NOMO-1 (cell line): ENCODE measurements at regions not wholly inside any gene's neighbourhood (a gene's known extent, or its start where the extent isn't known, plus 50 kb on each side); places are given as distances from the start of the nearest gene placed in this dataset.
"Not testable (repeated sequence)": the region's sequence is repeated elsewhere in the genome, so short reads cannot be mapped to it uniquely, and the experiment has no call there.

Experiments
- DNase-seq, 2 experiments: peaks; one replicate each; lab custom pipeline; 2025; ENCODE audit not compliant: unreplicated experiment in 2 of 2; lab: John Stamatoyannopoulos, UW

DNA sequence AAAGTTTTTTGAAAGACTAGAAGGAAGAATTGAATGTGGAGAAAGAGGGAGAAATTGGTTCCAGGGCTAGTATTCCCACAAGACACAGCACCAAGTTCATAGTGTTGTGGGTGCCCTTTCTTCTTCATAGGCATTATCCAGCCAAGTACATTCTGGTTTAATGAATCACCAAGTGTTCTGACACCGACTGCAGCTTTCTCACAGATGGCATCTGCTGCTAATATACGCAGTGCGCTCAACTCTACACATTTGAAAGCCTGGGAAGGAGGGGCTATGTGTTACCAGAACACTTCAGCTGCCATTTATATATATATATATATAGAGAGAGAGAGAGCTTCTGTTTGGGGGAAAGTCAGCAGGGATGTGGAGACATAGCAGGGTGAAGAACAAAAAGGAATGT lies 1168.4 kb downstream of the GATA3 start:
- no peak for DNase-seq

DNA sequence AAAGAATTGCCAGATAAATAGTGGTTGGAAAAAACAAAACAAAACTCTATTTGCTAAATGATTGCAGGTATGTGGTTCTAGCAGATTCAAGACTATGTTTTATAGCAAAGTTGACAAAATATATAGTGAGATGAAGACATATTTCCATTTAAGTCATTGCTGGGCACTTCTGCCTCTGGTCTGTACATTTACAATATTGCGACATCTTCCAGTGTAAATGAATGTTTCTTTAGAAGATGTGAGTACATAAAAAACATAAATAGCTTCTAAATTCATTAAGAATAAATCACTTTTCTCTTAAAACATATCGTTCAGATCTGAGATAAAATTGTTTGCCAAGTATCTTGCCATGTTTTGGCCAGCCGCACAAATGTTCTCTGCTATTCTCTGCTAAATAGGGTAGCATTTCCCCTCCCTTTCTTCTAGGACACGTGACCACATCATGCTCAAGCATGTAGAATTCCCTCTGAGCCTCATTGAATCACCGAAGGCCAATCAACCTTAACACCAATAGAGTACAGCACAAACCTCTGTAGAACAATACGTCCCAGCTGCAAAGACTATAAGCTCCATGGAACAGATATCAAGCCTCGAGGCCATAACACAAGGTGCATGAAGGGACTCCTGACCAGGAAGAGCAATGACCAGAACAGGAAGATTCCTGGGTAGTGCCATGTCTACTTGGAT lies 1173.3 kb downstream of the GATA3 start:
- no peak for DNase-seq

DNA sequence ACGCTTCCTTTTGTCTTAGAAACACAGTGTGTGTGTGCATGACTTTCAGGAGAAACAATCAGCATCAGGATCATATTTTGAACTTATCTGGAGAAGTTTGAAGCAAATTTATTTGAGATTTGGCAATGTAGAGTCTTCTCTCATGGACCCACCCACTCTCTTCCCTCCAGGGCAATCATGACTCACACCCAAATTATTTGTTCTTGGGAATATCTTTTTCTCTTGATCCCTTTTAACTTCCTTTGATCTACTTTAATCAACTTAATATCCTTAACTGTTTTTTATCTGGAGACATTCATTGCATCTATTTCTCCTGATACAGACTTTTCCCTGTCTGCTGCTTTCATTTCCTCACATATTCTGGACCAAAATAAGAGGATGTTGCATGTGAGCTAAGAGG lies 1174.3 kb downstream of the GATA3 start:
- no peak for DNase-seq

DNA sequence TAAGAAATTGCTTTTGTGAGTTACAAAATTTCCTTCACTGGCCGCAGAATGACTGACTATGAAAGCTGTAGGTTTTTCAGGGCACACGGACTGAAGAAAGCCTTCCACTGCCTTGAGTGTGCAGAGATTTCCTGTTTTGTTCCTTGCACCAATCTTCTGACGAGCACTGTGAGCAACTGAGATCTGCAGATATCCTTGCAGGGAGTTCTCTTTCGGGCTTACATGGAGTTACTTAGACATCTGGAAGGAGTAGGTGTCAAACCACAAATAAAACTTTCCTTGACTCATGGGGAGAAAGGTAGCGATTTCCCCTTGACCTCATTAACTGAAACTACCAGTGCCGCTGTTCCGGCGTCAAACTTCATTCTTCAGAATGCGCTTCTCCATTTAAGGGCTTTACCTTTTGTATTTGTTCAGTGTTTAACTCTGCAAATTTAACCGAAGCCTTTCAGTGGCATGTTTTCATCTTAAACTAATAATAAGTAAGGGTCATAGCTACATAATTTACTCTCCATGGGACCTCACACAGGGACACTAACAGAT lies 1175.3 kb downstream of the GATA3 start:
- no peak for DNase-seq

DNA sequence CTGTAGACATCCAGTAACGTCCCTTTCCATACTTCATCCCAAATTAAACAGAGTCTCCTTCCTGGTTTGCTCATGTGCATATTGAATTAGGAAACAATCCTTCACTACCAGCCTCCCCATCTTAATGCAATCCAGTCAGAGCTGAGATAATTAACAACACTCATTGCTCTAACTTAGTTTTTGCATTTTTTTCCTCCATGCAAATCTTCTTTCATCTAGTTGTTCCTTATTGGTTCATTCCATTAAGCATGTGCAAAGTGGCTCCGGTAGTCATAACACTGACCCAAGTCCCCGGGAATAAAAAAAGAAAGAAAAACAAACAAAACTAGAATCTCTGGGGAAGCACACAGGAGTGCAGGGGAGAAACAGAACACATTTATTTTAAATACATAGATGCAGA lies 1176.1 kb downstream of the GATA3 start:
- DNase-seq, result no peak

DNA sequence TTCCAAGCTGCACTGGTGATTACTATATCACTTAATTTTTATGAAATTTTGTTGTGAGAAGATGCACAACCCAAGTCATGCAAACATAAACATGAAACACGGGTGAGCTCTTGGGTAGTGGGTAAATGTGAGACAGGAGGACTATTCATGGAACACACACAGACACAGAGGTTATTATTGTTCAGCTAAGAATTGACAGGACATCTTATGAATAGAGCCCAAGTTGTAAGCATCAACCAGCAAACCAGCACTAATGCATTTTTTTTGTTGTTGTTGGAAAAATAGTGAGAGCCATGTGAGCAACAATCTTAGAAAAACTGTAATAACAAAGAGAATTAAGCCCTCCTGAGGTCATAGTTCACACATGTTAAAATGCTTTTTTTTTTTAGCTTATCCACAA lies 1179.7 kb downstream of the GATA3 start:
- no peak for DNase-seq

DNA sequence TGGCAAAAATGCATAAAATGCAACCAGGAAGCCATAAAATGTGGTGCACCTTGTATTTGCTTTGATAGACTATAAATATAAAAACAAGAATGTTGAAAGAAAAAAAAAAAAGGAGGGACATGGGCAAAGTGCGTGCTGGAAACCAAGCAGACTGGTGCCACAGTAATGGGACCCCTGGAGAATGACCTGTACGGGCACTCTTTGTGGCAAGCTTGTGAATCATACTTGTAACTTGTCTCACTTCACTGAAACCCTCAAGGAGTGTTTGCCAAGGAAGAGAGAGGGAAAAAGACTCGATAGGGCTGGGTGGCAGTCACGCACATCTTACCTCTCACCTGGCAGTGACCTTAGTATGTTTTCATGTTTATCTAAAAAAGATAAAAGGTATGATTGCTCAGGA lies 1183.6 kb downstream of the GATA3 start:
- no peak for DNase-seq

DNA sequence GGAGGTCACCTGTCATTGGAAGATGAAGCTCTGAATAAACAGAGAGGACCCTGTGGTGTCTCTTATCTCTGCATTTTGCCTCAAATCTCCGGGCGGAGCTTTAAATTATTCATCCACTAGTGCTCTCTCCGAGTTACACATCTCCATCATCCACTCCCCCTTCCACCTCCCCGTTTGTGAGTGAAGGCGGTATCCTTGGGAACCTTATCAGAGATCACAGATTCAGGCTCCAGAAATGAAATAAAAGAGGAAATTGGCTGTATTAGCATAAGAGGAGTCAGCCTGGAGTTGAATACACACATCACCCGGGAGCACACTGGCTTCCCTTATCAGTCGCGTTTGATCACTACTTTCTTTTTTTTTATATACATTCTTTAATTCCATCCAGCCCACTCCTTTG lies 1184.8 kb downstream of the GATA3 start:
- DNase-seq, result no peak

DNA sequence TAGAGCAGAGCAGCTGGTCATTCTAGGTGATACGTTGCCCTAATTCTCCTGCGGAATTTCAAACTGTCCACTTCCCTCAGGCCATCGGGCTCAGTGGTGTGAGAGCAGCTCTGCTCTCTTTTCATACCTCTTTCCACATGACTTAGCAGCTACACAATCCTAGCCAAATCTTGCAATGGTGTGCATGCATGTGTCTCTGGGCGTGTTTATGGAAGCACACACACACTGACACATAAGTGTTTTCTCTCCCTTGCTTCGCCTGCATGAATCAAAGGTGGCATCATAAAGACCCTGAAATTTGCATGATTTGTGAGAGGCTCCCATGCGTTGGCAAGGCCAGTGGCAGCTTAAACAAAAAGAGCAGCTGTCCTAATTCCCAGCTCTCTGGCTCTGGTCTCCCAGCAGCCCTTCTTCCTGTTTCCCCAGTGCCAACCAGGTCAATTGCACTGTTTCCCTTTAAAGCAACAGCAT lies 1189.5 kb downstream of the GATA3 start:
- DNase-seq, result no peak

DNA sequence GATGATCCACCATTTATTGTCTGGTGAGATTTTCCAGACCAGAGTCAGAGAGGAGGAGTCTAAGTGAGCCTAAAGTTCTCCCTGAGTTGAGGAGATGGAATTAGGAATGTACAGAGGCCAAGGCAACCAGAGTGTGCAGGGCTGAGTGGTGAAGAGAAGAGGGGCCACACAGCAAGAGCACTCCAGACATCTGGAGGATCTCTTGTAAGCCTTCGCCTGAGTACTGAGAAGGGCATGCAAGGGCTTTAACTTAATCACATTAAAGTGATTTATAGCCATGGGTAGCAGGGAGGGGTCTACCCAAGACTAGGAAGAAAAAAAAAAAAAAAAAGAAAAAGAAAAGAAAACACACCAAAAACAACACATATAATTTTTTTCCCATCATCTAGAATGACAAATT lies 1190.4 kb downstream of the GATA3 start:
- no peak for DNase-seq

DNA sequence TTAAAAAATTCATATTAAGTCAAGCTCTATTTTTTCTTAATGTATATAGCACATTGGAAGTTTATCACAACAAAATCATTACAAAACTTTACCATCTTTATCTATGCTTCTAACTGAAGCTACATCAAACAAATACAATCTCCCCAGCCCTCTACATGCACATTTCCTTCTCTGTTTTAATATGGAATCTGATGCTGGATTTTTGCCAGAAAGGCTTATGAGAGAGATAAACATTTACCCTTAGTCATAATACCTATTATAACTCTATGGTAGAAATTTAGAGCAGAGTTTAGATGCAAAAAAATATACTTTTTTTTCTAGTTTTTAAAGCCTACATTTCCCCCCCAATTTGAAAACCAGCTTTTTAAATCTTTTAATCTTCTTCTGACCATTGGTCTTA lies 1198.6 kb downstream of the GATA3 start:
- no peak for DNase-seq

DNA sequence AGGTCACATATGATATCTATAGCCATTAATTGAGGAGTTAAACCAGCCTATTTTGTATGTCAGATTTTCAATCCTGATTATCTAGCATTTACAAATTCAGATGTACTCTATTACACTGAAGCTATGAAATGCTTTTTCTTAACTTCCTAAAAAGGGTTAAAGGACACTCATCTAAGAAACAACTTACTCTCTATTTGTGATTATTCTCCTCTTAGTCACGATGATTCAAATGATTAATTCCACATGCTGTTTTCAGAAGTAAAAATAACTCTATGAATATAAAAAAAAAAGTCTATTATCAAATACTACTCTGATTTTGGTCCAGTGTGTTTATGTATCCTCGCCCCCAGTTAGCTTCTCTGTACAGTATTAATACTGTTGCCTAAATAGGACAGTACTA lies 1199.9 kb downstream of the GATA3 start:
- no peak for DNase-seq

DNA sequence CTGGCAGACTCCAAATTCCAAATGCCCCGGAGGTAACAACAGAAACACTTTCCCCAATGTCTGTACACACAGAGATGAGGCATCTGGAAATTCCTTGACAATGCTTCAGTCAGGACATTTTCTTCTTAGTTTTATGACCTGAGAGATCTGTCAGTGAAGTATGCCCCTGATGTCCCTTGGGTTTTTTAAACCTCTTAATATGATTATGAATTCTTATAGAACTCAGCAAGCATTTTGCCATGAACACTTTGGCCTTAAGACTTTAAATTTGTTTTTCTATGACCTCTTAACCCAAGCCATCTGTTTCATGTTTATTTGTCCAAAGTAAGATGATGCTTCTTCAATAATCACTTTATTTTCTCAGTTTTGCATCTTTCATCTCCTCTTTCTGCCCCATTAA lies 1206.2 kb downstream of the GATA3 start:
- no peak for DNase-seq

DNA sequence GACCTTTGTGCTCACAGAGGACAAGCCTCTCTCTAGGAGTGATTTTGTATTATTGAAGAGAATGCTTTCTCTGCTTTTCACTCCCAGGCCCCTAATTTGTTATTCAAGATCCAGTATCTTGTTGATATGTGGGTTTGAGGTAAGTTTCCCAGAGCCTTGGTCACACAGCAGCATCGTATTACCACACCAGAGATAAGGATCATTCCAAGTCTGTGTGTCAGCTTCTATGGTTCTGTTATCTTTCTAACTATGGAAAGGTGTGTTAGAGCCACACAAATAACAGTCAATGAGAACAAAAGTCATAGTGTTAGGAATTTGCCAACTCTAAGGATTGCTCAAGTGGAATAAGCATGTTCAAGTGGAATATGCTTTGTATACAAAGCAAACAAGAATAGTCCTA lies 1208.3 kb downstream of the GATA3 start:
- DNase-seq, result no peak

DNA sequence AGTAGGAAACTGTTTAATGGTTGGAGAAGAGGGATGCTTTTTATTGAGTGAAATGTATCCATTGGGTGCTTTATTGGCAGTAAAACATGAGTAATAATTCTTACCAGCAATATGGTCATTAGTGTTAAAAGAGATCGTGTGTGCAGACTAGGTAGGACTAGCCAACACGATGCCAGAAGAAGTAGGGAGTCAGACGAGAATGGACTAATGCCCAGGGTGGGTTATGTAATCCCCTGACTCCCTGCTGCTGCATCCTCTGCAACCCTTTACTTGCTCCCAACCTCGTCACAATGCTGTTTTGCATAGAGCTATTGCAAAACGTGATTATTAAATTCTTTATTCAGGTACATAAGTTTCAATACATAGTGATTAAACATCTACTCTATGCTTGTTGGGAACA lies 1213.7 kb downstream of the GATA3 start:
- no peak for DNase-seq

DNA sequence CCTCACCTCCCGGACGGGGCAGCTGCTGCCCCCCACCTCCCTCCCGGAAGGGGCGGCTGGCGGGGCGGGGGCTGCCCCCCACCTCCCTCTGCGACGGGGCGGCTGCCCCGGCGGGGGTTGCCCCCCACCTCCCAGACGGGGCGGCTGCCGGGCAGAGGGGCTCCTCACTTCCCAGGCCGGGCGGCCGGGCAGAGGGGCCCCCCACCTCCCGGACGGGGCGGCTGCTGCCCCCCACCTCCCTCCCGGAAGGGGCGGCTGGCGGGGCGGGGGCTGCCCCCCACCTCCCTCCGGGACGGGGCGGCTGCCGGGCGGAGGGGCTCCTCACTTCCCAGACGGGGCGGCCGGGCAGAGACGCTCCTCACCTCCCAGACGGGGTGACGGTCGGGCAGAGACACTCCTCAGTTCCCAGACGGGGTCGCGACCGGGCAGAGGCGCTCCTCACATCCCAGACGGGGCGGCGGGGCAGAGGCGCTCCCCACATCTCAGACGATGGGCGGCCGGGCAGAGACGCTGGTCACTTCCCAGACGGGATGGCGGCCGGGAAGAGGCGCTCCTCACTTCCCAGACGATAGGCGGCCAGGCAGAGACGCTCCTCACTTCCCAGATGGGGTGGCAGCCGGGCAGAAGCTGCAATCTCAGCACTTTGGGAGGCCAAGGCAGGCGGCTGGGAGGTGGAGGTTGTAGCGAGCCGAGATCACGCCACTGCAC lies 1218.8 kb downstream of the GATA3 start:
- DNase-seq, result not testable (repeated sequence)

DNA sequence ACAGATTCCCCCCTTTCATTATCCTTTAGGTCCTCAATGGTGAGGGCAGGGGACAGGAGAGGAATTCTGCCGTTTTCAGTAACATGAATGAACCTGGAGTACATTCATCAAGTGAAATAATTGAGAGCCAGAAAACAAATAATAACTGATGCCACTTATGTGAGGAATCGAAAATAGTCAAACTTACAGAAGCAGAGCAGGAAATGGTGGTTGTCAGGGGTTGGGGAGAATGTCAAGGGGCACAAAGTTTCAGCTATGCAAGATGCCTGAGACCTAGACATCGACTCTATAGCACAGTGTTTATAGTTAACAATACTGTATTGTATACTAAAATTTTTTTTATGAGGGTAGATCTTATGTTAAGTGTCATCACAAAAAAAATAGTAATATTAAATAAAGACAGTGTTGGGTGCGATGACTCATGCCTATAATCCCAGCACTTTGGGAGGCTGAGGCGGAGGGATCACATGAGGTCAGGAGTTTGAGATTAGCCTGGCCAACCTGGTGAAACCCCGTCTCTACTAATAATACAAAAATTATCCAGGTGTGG lies 1219.8 kb downstream of the GATA3 start:
- no peak for DNase-seq

DNA sequence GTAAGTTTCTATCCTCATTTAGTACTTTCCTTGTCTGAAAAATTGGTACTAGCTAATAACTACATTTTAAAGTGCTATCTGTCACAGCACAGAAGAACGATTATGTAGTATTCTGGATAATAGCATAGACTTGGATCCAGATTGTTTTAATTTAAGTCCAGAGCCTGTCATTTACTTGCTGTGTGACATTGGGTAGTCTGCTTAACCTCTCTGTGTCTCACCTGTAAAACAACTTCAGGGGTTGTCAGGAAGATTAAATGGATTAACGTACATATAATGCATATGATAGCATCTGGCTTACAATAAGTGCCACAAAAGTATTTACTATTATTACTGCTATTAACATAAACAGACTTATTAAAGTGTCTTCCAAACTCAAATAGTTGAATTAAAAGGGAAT lies 1221.4 kb downstream of the GATA3 start:
- DNase-seq, result no peak

DNA sequence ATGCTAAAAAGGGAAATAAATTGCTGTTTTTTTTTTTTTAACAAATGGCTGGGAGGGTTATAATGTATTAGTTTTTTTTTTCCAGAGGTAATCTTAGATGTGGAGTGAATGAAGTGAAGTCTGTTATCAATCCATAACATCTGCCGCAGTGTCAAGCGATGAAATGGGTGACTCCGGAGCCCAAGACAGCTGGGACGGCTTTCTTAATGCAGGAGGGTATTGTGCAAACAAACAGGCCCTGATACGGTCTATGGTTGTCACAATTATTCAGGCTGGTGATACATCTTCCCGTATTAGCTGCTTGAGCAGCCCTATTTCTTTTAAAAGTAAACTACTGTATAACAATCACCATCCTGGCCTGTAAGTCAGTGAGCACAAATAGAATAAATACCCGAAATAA lies 1231.2 kb downstream of the GATA3 start:
- DNase-seq, result no peak

DNA sequence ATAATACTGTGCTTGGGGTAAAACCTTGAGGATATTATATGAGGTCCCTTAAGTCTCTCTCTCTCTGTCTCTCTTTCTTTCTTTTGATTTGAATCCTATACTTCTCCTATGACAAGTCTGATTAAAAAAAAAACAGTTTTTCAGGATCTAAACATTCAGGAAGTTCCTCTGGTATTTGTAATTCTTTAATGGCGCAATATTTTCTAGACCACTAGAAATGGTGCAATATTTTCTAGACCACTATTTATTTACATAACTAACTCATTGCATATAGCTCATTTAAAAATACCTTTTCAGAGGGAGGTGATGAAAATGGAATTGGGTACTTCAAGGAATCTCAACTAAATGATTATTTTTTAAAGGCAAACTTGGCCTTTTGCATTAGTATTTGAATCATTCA lies 1235.3 kb downstream of the GATA3 start:
- DNase-seq, result no peak

DNA sequence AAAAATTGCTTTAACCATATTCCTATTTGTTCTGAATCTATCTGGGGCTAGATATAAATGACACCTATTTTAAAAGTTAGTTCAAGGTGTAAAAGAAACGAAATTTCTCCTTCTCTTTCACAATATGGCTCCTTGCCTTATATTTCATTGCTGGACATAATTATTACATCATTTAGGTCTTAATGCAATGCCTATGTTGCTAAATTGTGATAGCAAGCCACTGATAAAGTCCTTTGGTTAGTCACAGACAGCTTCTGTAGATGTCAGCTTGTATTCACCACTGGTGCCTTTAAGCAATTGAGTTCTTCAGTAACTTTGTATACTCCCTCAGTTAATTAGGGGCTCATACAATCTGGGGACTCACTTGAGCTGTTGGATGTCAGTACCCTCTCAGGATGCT lies 1236.6 kb downstream of the GATA3 start:
- DNase-seq, result no peak

DNA sequence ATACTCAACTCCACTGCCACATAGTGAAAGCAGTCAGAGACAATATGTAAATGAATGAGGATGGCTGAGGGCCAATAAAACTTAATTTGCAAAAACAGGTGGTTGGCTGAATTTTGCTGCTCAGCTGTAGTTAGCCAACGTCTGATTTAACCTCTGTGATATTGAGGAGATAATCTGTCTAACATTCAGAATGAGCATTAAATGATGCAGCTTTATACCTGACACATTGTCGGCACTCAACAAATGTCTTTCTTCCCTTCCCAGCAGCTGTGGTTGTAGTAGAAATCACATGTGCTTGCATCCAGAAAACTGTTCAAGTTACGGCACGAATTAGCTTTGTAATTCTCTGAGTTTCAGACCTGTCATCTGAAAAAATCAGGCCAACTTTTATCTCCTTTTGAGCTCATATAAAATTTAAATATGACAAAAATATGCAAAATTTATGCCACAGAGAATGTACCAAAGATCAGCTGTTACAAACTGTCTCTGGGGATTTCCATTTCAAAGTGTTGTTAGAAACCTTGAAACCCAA lies 1239.7 kb downstream of the GATA3 start:
- DNase-seq, result no peak
